ENCODE measurements at regions not wholly inside any gene's neighbourhood (a gene's known extent, or its start where the extent isn't known, plus 50 kb on each side); places are given as distances from the start of the nearest gene placed in this dataset.

DNA sequence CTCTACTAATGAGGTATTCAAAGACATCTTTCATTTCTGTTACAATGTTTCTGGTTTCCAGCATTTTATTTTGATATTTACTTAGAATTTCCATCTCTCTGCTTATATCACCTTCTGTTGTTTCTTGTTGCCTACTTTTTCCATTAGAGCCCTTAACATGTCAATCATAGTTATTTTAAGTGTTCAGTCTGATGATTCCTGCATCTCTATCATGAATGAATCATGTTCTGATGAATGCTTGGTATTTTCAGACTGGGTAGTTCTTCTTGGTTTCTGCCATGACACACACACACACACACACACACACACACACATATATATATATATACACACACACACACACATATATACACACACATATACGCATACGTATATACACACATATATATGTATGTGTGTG lies 486.4 kb upstream of the ISX start:
- Histone ChIP-seq H3K36me3 (replicated peaks in 1 of 2; ENCODE audit: control extremely low read depth in 1 of 2, control insufficient read depth in 1 of 2, extremely low read depth in 1 of 2, insufficient read depth in 2 of 2, low read length in 1 of 2) (no peaks in the 10 kb centered on the region), H3K27me3 (replicated peaks in 1 of 4; ENCODE audit: control extremely low read depth in 1 of 4, control insufficient read depth in 3 of 4, insufficient read depth in 4 of 4, low read length in 3 of 4) (no peaks in the 10 kb centered on the region), H3K4me3 (ENCODE audit: control extremely low read depth in 1 of 5, extremely low read depth in 1 of 5, insufficient read depth in 1 of 5, low read depth in 2 of 5, low read length in 4 of 5) (no peak overlapping the region), H4K20me1 (ENCODE audit: control insufficient read depth, insufficient read depth, low read length, poor library complexity, severe bottlenecking) (no peaks in the 10 kb centered on the region), H3K27ac (ENCODE audit: low read length in 2 of 2) (no peak overlapping the region), H3K79me2 (ENCODE audit: control insufficient read depth, insufficient read depth, low read length) (no peaks in the 10 kb centered on the region), H3K4me2 (replicated peaks; ENCODE audit: low read depth, low read length, poor library complexity, severe bottlenecking) (no peak overlapping the region), H3K9me3 (ENCODE audit: control extremely low read depth in 1 of 3, control insufficient read depth in 2 of 3, insufficient read depth in 1 of 3, low read length in 2 of 3) (peaks cover 0 to 6% (median 0%) of the 10 kb centered on the region in 3 donors), H3K9ac (ENCODE audit: low read length) (no peak overlapping the region), H2AFZ (ENCODE audit: insufficient read depth, low read depth, low read length, poor library complexity, severe bottlenecking) (no peak overlapping the region), H3K4me1 (ENCODE audit: control insufficient read depth in 2 of 2, insufficient read depth in 2 of 2, low read length in 2 of 2) (no peaks in the 10 kb centered on the region)
- intact Hi-C loops (cut with micrococcal nuclease) = no loop called here
- no CpG with 5 or more reads among the region's 2 CpGs for WGBS (ENCODE audit: insufficient coverage)
- DNase-seq (no peak), ATAC-seq (ENCODE audit: low read depth) (no peak)
- TF ChIP-seq EZH2 (IDR thresholded peaks at IDR 0.05; ENCODE audit: borderline replicate concordance, insufficient read depth, low read depth, low read length, poor library complexity, severe bottlenecking) = no peak
- TF ChIP-seq, protein P1, sequence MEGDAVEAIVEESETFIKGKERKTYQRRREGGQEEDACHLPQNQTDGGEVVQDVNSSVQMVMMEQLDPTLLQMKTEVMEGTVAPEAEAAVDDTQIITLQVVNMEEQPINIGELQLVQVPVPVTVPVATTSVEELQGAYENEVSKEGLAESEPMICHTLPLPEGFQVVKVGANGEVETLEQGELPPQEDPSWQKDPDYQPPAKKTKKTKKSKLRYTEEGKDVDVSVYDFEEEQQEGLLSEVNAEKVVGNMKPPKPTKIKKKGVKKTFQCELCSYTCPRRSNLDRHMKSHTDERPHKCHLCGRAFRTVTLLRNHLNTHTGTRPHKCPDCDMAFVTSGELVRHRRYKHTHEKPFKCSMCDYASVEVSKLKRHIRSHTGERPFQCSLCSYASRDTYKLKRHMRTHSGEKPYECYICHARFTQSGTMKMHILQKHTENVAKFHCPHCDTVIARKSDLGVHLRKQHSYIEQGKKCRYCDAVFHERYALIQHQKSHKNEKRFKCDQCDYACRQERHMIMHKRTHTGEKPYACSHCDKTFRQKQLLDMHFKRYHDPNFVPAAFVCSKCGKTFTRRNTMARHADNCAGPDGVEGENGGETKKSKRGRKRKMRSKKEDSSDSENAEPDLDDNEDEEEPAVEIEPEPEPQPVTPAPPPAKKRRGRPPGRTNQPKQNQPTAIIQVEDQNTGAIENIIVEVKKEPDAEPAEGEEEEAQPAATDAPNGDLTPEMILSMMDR (IDR thresholded peaks at IDR 0.05) = no peak
- Mint-ChIP-seq H3K9me3 (ENCODE audit: insufficient read depth) (no peaks in the 10 kb centered on the region), H3K4me1 (no peaks in the 10 kb centered on the region), H3K27me3 (no peaks in the 10 kb centered on the region), H3K27ac (no peak overlapping the region), H3K4me3 (no peak overlapping the region)
- CTCF ChIA-PET = no interaction called here
- POLR2A ChIA-PET = no interaction called here

DNA sequence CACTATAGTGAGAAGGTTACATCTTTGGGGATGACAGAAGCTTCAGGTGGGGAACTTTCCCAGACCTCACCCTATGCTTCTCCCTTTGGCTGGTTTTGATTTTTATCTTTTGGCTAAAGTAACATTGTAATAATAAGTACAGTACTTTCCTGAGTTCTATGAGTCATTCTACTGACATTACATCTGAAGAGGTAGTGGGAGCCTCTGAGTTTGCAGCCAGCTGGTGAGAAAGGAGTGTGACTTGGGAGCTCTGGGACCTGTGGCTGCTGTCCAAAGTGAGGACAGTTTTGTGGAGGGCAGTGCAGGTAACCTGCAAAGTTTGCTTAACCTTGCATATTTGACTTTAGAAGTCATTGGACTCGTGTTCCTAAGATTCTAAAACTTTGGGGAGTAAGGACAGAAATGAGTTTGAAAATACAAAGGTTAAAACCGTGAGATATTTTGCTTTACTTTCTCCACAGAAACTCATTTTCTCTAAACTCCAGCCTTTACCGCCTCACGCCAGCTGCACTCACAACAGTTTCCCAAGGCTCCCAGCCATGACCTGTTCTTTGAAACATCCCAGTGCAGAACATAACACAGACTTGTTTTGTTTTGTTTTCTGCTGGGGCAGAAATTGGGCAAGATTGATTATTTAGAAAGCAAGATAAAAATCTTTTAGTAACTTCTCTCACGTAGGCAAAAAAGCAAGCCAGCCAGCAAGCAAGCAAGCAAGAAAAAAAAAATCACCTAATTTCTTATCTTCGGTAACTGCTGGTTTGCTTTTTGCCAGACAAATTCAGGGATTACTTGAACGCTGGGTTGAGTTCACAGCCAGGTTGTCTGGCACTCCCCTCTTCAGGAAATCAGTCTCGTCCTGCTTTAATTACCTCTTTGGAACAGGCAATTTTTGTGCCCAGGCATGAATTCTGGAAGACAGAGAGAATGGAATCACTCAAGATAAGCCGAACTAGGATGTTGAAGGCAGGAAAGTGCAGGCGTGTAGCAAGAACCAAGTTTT lies 478.3 kb upstream of the ISX start:
- CTCF ChIA-PET = no interaction called here
- H3K4me3 ChIP-seq (ENCODE audit: control extremely low read depth in 1 of 5, extremely low read depth in 1 of 5, insufficient read depth in 1 of 5, low read depth in 2 of 5, low read length in 4 of 5) = no peak overlapping the region
- no peaks in the 10 kb centered on the region for H3K4me1 Mint-ChIP-seq

More for the DNA sequence above, 478.3 kb upstream of the ISX start:
- H3K27me3 ChIP-seq (replicated peaks in 1 of 4; ENCODE audit: control extremely low read depth in 1 of 4, control insufficient read depth in 3 of 4, insufficient read depth in 4 of 4, low read length in 3 of 4) = no peaks in the 10 kb centered on the region
- H3K79me2 ChIP-seq (ENCODE audit: control insufficient read depth, insufficient read depth, low read length) = no peaks in the 10 kb centered on the region
- no peak overlapping the region for H3K27ac ChIP-seq (ENCODE audit: low read length in 2 of 2)
- intact Hi-C loops (cut with micrococcal nuclease) = no loop called here
- no peak overlapping the region for H3K9ac ChIP-seq (ENCODE audit: low read length)
- POLR2A ChIA-PET = no interaction called here
- Mint-ChIP-seq H3K4me3 (no peak overlapping the region), H3K9me3 (ENCODE audit: insufficient read depth) (no peaks in the 10 kb centered on the region), H3K27ac (no peak overlapping the region), H3K27me3 (no peaks in the 10 kb centered on the region)
- peaks cover 0 to 24% (median 0%) of the 10 kb centered on the region in 3 donors for H3K9me3 ChIP-seq (ENCODE audit: control extremely low read depth in 1 of 3, control insufficient read depth in 2 of 3, insufficient read depth in 1 of 3, low read length in 2 of 3)
- no peaks in the 10 kb centered on the region for H3K36me3 ChIP-seq (replicated peaks in 1 of 2; ENCODE audit: control extremely low read depth in 1 of 2, control insufficient read depth in 1 of 2, extremely low read depth in 1 of 2, insufficient read depth in 2 of 2, low read length in 1 of 2)
- no peak overlapping the region for H2AFZ ChIP-seq (ENCODE audit: insufficient read depth, low read depth, low read length, poor library complexity, severe bottlenecking)
- 31% methylated on average over 5 of the region's 10 CpGs for WGBS (ENCODE audit: insufficient coverage)
- no peak overlapping the region for H3K4me2 ChIP-seq (replicated peaks; ENCODE audit: low read depth, low read length, poor library complexity, severe bottlenecking)
- ATAC-seq (ENCODE audit: low read depth) (no peak), DNase-seq (no peak)
- TF ChIP-seq, protein P1 (IDR thresholded peaks at IDR 0.05) = no peak
- no peak for TF ChIP-seq EZH2 (IDR thresholded peaks at IDR 0.05; ENCODE audit: borderline replicate concordance, insufficient read depth, low read depth, low read length, poor library complexity, severe bottlenecking)
- H4K20me1 ChIP-seq (ENCODE audit: control insufficient read depth, insufficient read depth, low read length, poor library complexity, severe bottlenecking) = no peaks in the 10 kb centered on the region
- H3K4me1 ChIP-seq (ENCODE audit: control insufficient read depth in 2 of 2, insufficient read depth in 2 of 2, low read length in 2 of 2) = no peaks in the 10 kb centered on the region

Measured in B cell (primary cell).